HT1080 (cell line): ENCODE measurements at regions not wholly inside any gene's neighbourhood (a gene's known extent, or its start where the extent isn't known, plus 50 kb on each side); places are given as distances from the start of the nearest gene placed in this dataset.

Source experiments
- DNase-seq: peaks from one replicate; pipeline ENCODE4 v3.0.0-alpha.2; 2015; ENCODE audit warnings: low read depth

DNA sequence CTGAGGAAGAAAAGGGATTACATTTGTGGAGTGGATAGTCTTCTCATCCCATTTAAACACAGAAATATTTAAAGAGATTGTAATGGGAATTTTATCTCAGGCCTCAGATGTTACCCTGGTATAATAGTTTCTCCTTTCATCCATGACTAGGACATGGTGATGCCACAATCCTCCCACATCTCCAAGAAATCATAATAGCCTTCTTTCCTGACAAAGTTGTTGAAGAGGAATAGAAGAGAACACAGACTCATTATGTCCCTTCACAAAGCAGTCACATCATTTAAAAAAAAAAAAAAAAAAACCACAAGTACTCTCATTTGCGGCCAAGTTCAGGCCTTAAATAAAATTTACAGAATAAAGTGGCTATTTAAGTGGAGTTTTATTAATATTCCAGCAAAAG is 359.6 kb downstream of the DEPDC1B start:
- no peak for DNase-seq

DNA sequence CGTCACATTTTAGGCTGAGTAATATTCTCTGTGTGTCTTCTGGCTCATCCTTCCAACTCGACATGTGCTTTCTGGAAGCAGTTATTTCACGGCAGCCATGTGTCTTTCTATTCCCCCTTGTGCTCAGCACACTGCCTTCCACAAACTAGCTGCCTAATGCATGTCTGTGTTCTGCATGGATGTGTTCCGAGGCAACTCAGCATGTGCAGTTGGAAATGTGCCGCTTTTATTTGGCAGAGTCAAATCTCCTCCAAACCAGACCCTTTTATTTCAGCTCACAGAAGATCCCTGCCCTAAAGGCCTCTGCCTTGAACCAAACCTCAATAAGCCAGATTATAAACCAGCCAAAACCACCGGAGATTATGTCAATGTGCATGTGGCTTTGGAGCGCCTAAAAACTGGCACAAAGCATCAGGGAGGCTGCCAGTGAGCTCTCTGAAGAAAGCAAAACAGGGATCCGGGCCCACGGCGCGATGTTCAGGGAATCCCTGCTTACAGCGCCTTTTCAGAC is 360.2 kb downstream of the DEPDC1B start:
- no peak for DNase-seq

DNA sequence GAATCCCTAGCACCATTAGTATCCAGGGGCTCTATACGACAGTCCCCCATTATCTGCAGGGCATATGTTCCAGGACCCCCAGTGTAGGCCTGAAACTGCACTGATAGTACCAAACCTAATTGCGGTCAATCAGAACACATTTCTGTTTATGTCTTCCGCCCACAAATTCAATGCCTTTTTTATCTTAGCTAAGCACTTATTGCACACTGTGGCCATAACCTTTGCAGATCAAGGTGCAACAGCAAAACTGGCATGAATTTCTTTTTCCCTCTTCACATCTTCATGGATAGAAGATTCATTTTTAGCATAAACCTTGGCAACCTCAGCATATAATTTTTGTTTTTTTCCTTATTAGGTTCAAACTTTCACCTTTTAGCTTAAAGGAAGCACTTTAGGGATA is 361.1 kb downstream of the DEPDC1B start:
- no peak for DNase-seq

DNA sequence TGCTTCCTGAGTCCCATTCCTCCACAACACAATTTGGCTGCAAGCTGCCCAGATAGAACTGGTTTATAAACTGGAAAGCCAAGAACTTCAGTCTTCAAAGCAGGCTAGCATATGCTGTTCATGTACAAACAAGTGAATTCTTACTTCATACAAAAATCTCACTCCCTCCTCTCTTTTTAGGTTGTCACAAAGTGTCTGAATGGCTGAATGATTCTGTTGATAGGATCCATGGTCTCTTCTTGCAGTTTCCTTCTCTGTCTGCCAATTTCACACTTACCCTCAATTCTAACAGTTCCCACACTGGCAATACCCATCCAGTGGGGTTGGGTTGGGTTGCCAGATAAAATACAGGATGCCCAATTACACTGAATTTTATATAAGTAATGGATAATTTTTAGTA is 363.5 kb downstream of the DEPDC1B start:
- no peak for DNase-seq

DNA sequence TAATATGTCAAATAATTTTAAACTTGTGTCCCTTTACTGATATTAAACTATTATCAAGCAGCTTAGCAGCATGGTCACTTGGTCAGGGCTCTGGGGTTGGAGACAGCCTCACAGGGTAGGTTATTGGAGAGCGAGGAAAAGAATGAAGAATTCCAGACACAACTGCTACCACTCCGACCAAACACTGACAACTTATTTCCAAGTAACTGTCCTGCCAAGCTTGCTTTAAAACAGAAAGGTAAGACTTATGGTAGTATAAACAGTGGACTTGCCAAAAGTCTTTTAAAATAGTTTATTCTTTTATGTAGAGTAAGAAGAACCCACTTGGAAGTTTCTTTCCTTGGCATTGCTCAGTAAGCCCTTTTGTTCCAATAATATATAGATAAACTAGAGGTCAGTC is 364.1 kb downstream of the DEPDC1B start:
- no peak for DNase-seq

DNA sequence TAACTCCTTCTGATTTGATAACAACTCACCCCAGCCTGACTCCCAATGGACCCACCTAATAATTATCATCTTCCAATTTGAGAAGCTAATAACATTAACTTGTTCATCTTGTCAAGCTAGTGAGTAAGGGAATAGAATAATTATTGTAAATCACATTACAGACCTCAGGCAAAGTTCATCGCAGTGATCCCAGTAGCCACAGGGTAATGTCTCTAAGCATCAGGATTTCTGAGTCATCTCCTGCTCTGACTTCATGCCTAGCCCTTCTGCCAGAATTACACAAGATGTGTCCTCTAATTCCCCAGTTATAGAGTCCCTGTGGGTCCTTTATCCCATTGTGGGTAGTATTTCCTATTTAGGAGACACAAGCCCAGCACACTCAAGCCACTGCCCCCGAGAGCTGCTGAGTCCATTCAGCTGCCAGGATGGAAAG is 365.7 kb downstream of the DEPDC1B start:
- DNase-seq, result peak; percentile 90

DNA sequence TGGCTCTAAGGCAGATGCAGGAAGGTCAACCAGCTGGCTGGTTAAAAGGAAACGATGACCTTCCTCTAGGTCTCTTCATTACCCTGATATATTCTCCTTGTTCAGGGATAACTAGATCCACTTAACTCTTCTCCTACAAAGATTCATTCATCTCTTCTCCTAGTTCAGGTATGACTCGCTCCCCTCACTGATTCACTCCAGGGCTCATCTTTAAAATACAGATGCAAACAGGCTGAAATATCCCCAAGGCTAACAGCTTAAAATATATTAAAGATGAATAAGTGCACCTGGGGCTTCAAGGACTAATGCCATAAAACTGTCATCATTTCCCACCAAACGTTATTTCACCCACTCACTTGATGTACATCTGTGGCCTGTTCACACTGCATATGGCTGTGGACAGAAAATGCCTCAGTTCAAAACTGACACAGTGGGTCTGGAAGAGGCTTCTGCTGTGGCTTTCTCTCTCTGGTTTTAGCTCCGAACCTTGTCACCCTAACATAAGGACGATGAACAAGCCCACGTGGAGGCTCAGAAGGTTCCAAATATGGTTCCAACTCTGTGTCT is 366.9 kb downstream of the DEPDC1B start:
- DNase-seq, result no peak

DNA sequence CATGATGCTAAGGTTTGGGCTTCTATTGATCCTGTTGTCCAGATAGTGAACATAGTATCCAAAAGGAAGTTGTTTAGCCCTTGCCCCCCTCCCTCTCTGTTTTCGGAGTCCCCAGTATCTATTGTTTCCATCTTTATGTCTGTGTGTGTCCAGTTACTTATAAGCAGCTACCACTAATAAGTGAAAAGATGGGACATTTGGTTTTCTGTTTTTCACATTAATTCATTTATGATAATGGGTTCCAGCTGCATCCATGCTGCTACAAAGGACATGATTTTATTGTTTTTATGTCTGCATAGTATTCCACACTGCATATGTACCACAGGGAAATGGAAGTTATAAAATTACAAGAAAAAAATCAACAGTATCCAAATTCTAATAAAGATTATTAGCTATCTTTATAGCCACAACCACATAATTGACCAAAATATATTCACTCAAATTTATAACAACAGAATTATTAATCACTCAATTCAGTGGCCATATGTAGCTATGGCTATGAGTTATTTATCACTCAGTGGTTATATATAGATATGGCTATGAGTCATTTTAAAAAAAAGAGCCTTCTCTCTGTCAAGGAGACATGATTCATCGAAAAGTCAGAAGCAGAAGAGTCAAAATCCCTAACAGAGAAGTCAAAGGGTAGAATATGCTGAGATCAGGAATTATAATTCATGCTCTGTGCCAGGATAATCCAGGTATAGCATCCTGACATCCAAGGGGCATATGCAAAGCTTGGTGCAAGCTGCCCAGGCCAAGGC is 367.5 kb downstream of the DEPDC1B start:
- DNase-seq, result peak; percentile 84

DNA sequence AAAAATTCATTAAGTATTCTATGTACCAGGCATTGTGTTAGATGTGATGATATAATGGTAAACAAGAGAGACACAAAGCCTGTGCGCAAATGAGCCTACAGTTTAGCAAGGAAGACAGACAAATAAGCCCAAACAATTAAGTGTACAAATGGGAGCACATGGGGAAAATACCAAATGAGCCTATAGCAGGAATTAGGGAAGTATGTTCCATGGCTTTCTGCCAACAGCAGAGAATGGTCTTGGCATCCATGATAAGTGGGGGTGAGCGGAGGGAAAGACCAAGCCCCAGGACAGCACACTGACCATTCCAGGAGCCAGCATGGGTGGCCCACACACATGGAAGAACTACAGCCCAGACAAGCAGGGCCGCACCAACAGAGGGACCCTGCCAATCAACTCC is 369.7 kb downstream of the DEPDC1B start:
- DNase-seq, result no peak

DNA sequence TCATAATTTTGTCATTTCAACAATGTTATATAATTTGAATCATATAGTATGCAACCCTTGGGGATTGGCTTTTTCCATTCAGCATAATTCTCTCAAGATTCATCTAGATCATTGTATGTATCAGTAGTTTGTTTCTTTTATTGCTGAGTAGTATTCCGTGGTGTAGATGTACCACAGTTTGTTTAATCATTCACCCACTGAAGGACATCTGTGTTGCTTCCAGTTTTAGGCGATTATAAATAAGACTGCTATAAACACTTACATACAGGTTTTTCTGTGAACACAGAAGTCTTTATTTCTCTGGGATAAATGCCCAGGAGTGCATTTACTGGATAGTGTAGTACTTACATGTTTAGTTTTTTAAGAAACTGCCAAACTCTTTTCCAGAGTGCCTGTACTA is 374.1 kb downstream of the DEPDC1B start:
- DNase-seq, result no peak

DNA sequence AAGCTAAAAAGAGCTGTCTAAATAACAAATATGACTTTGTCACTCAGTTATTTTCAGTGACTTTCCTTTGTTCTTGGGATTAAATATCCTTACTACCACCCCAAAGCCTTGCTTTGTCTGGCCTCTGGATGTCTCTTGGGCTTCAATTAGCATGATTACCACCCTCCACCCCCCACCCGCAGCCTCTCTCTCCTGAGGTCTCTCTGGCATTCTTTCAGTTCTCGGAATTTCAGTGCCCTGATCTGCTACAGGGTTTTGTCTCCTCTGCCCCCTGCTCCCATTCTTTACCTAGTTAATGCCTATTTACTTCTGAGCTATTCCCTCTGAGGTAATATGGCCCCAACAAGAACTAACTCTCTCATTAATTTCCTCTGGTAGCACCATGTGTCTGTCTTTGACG is 376.4 kb downstream of the DEPDC1B start:
- no peak for DNase-seq

DNA sequence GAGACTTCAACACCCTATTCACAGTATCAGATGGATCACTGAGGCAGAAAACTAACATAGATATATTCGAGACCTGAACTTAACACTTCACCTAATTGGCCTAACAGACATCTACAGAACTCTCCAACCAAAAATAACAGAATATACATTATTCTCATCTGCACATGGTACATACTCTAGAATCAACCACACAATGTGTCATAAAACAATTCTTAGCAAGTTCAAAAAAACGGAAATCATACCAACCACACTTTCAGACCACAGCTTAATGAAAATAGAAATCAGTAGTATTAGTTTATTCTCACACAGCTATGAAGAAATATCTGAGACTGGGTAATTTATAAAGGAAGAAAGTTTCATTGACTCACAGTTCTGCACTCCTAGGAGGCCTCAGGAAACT is 387.9 kb downstream of the DEPDC1B start:
- DNase-seq, result peak; percentile 42

DNA sequence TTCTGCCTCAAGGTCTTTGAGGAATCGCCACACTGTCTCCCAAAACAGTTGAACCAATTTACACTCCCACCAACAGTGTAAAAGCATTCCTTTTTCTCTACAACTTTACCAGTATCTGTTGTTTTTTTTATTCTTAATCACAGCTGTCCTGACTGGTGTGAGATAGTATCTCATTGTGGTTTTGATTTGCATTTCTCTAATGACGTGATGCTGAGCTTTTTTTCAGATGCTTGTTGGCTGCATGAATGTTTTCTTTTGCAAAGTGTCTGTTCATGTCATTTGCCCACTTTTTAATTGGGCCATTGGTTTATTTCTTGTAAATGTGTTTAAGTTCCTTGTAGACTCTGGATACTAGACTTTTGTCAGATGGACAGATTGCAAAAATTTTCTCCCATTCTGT is 400.0 kb downstream of the DEPDC1B start:
- no peak for DNase-seq

DNA sequence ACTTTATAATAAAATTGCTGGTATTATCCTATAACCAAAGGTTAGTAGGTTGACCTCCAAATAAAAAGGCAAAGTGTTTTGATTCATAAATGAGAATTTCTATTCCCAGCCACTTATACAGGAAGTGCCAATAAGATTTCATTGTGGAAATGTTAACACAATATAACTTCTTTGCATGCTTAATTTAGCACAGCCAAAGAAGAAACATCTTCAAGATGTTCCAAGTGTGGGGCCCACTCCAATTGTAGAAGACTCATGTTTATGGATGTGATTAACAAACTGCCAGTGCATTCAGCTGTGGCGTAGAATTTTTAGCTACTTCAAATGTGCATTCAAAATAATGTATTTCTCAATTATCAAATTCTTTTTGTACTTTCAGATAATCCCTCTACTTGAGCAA is 402.3 kb downstream of the DEPDC1B start:
- no peak for DNase-seq

DNA sequence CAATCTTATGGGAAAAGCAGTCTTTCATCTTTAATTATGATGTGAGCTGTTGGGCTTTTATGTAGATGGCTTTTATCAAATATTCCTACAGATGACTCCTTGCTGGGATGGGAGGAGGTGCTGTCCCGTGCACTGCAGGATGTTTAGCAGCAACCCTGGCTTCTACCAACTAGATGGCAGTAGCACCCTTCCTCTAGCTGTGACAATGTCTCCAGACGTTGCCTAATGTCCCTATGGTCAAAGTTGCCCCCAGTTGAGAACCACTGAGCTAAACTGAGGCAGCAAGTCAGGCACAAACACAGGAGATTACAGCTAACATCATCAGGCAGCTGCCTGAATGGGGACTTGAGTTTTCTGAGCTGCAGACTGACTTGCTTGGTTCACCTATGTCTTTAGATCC is 401.9 kb upstream of the PDE4D start:
- peak; percentile 50 for DNase-seq

DNA sequence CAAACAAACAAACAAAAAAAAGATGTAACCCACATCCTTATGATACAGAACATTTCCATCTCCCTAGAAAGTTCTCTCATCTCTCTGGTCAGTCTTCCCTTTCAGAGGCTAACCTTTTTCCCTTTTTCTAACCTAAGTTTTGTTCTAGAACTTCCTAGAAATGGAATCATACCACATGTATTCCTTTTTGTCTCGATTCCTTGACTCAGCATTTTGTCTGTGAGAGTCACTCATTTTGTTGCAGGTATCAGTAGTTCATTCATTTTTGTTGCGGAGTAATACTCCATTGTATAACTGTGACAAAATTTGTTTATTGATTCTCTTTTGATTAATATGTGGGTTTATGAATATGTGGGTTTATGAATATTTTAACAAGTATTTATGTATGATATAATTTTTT is 400.0 kb upstream of the PDE4D start:
- no peak for DNase-seq

DNA sequence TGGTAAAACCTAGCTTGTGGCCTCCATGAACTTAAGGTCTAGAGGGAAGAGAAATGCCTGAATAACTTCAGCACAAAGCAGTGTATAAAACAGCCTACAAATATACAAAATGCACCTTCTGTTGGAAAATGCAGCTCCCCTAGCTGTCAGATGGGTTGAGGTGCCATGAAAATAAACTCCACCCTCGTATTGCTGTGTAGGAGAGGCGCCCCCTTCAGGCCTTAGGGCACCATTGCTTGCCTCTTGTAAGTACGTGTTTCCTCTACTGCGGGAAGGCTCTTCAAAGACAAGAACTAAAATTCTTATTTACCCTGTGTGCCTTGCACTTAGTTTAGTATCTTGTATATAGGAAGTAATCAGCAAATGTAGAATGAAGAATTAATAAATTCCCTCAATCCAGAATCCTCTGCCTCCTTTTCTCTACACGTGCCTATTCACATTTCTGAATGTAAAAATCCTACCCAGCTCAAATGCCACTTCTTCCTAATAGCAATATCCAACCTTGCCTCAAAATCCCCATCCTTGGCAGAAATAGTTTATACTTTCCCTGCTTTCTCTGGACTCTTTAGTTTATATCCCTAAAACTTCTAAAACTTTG is 393.7 kb upstream of the PDE4D start:
- peak; percentile 60 for DNase-seq

DNA sequence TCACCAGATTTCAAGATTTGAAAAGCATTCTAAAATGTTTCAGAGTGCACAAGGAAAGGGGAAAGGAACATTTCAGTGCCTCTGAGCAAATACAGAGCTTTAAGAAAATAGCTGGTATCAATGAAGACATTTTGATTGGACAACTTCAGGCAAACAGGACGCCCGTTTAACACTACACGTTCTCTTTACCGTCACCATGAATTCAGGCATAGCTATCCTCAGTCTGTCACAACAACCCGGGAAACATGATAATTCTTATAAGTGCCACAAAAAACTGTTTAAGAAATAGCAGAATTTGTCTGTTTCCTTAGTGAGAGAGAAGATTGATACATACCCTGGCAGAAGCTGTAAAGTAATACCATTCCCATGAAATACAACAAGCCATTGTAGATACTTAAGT is 392.4 kb upstream of the PDE4D start:
- DNase-seq, result no peak

DNA sequence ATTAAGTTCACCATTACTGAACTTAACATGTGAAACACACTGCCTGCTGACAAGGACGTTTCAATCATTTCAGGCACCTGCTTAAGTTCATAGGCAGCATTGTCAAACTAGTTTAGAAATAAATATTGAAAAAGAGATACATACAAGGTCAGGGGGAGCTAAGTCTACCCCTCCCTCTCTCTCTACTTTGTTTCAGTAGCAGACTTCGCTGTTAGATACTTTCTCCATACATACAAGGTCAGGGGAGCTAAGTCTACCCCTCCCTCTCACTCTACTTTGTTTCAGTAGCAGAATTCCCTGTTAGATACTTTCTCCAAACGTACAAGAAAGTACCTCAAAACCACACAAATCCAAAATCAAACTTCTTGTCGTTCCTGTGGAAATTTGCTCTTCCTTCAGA is 387.4 kb upstream of the PDE4D start:
- DNase-seq, result no peak

DNA sequence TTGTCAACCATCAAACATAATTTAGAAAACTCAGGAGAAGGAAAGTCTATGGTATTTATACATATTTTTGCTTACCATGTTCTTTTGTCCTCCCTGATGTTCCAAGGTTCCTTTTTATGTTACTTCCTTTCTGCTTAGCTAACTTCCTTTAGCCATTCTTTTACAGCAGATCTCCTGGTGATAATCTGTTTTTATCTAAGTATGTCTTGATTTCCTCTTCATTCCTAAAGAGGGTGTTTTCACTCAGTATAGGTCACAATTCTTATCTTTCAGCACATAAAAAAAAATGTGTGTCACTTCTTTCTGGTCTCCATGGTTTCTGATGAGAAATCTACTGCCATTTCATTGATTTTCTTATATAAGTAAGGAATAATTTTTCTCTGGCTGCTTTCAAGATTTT is 384.4 kb upstream of the PDE4D start:
- no peak for DNase-seq

DNA sequence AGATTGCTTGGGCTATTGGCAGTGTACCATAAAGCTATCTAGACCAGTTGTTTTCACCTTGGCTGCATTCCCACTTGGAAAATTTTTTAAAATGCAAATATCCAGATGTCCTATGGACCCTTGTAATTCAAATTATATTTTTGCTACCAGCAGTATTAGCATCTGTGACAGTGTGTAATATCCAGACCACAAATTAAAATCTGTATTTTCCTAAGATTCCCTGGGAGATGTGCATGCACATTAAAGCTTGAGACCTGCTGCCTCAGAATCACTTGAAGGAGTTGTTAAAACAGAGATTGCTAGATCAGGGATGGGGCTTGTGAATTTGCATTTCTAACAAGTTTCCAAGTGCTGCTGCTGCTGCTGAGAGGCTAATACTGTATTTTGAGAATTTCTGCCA is 381.2 kb upstream of the PDE4D start:
- DNase-seq, result no peak

DNA sequence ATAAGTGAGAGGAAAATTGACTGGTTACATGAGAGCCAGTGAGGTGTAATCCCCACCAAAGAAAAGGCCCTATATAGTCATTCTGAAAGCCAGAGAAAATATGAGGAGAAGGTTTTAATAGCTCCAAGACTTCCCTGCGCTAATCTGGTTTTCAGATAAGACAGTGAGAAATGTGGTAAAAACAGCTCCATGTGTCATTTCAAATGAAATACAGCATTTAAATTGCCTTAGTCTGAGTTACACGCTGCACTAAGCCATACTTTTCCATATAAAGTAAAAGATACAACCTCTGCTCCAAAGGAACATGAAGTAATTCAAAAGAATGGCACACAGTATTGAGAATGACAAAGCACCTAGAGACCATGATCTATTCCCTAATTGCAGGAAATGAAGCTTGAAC is 378.0 kb upstream of the PDE4D start:
- no peak for DNase-seq

DNA sequence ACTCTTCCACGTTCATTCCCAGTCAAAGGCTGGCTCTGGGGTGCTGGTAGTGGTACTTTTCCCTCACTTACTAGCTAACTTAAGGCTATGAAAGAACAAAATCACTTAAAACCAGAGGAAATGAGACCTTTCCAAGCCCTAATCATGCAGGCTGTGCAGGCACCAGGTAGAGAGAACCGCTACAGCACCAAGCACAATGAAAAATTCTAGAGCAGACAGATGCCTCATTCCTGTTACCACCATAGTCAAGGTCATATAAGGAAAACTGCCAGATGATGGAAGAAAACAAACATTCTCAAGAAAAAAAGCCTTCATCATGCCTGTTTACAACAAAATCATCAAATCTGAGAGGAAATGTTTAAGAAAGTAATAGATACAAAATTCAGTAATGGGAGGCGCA is 374.4 kb upstream of the PDE4D start:
- DNase-seq, result no peak
